HT1080 (cell line): ENCODE measurements at regions not wholly inside any gene's neighbourhood (a gene's known extent, or its start where the extent isn't known, plus 50 kb on each side); places are given as distances from the start of the nearest gene placed in this dataset.
"Not testable (repeated sequence)": the region's sequence is repeated elsewhere in the genome, so short reads cannot be mapped to it uniquely, and the experiment has no call there.

Source experiments
- DNase-seq: peaks from one replicate; pipeline ENCODE4 v3.0.0-alpha.2; 2015; ENCODE audit warnings: low read depth

DNA sequence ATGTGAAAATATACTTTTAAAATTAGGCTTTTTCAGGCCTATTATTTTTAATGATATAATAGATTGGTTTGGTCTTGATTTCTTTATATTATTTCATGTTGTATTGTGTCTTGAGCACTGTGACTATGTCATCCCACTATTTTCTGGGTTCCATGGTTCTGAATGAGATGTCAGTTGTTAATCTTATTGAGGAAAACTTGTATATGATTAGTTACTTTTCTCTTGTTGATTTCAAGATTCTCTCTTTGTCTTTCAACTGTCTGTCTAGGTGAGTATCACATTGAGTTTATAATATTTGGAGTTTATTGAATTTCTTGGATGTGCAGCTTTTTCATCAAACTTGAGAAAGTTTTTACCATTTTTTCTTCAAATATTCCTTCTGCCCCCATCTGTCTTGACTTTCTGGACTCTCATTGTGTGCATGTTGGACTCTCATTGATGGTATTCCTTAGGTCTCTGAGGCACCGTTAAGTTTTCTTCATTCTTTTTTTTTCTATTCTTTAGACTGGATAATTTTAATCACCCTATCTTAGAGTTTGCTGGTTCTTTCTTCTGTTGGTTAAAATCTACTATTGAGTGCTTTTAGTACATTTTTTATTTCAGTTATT, 175.8 kb downstream of the TMEM167A start:
- no peak for DNase-seq

DNA sequence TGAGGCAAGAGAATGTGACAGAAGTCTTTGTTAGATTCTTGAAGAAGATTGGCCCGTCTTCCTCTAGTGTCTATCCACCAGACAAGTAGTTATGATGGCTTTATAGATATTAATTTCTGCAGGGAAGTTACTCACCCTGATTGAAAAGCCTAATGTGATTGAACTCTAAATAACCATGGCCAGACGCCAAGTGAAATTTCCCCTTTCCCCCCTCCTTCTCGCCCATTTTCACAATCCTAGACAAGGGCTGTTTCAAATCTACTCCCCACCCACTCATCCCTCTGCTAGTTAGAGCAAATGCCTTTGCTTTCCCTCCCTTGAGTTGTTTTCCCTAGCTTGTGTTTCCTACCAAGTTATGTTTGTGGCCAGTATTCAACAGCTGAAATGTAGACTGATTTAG, 182.5 kb downstream of the TMEM167A start:
- DNase-seq, result no peak

DNA sequence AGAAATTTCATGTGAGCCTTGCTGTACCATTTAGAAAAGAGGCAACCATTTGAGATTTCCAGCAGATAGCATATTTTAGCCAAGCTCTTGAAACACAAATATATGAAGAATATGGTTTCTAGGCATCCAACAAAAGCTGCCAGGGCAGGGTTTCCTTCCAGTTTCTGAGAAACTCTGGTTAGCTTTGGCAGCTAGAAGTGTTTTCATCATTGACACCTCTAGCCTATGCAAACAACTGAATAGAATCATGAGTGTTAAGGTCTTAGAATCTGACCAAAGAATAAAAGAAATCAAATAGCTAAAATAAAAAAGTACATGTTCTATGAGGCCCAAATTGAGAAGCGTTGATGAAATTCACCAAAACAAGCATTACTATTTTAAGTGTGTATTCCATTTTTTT, 188.1 kb downstream of the TMEM167A start:
- DNase-seq, result no peak

DNA sequence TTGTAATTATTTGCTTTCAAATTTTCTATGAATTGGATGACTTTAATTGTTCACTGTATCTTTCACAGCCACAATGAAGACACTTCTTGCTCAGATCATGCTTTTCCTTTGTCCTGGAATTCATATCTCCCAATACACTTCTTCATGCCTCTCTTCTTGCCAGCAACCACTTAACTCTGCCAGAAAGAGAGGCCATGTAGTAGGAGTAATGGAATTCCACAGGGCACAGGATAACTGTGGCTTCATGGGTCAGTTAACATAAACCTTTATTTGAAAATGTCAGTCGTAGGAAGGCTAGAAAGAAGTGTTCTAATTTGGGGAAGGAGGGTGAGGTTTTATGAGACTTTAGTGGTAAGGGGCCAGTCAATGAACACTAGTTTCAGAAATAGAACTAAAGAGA, 190.3 kb downstream of the TMEM167A start:
- DNase-seq, result no peak

DNA sequence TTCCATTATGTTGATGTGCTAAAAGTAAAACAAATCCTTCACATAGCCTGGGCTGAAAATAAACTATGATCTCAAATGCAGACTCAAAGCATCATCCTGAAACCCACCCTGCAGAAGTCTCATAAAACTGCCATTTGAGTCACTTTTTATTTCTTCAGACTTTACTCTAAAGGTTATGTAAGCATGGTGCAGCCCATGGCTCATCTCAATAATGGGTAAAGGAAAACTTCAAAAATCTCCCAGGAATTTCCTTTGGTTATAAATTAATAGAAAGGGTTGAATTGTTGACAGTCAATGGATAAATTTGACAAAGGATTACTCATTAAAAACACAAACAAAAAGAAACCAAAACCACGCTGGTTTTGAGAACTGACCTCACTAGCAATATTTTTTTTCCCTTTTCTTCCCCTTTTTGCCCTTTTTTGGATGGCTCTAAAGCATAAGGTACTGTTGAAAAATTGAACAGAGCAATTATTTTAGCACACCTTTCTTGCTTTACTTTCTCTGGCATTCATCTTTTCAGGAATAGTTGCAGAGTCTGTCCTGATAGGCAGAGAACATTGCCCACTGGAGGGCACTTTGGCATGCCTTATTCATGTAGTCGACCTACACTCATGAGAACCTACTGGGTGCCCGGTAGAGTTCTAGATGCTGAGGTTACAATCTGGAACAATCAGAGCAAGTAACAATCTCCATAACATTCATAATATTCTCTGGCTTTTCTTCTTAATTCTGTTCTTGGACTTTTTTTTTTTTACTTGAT, 191.4 kb downstream of the TMEM167A start:
- peak; percentile 18 for DNase-seq

DNA sequence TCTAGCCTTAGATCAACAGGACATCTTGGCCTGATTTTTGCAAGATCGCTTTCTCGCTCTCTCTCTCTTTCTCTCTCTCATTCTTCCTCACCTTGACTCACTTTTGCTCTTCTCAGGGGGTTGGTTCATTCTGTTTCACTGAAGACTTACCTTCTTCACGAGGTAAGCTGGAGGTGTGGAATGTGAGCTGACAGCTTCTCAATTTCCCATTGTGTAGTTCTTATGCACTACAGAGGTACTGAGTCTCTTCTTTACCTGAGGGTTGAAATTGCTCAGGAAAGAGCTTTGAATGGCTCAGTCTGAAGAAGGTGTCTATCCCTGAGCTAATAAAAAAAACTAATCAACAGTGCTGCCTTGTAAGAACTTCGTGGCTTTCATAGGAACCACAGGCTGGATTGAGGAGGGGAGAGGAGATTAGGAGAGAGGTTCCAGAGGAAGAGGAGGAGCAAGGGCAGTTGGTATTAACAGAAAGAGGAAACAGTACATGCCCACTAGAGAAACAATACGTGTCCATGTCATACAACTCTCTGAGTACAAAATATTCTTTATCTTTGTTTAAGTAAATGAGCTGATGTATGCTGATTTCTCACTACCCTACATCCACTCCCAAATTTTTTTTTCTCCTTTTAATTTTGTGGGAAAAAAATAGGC, 192.2 kb downstream of the TMEM167A start:
- DNase-seq, result no peak

DNA sequence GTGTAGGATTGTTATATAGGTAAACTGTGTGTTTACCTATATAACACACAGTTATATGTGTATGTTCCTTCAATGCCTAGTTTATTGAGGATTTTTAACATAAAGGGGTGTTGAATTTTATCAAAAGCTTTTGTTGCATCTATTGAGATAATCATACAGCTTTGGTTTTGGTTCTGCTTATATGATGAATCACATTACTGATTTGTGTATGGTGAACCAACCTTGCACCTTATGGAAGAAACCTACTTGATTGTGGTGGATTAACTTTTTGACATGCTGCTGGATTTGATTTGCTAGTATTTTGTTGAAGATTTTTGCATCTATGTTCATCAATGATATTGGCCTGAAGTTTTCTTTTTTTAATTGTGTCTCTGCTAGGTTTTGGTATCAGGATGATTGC, 194.9 kb downstream of the TMEM167A start:
- DNase-seq, result no peak

DNA sequence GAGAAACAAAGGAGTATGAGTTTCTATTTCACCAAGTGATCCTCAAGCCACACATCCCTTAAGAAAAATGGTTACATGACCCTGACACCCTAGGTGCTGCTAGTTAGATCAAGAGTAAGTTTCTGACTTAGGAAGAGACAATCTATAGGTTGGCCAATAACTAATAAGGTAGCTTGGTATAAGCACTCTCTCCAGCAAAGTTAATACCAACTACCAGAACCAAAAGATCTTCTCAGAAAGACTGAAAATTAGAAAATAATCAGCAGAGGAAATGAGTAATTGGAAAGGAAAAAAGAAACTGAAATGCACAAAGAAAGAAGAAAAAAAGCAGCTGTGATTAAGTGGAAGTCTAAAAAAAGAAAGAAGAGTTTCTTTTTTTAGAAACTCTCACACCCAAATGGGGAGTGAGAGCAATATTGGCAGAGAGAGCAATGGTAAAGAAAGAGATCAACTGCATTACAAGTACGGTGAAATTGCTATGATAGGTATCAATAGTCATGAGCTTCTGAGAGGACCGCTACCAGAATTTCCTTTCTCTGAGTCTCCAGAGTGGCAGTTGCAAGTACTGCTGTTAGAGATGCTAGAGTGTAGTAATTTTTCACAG, 195.5 kb downstream of the TMEM167A start:
- no peak for DNase-seq

DNA sequence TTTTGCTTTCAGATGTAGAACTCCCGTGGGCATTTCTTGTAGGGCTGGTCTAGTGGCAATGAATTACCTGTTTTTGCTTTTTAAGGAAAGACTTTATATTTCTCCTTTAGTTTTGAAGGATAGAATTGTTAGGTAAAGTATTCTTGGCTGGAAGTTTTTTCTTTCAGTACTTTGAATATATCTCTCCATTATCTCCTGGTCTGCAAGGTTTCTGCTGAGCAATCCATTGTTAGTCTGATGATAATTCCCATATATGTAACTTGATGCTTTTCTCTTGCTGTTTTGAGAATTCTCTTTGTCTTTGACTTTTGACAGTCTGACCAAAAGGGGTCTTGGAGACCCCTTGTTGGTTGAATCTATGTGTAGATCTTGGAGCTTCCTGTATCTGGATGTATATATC, 198.1 kb downstream of the TMEM167A start:
- no peak for DNase-seq

DNA sequence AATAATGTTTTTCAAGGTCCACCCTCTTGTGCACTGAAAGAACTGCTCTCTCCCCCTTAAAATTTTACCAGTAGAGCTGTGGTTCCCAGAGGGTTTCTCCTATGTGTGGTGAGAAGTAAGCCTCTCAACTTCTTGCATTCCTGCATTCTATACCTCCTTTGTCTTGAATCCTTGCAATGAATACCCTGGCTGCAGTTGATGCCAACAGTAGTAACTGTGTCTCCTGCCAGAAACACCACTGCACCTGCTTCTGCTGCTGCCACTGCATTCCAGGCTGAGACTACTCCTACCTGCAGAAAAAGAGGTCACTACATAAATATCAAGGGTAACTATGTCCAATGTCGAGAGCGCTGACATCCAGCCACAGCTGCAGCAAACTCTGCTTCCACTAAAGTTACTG, 203.7 kb downstream of the TMEM167A start:
- DNase-seq, result no peak

DNA sequence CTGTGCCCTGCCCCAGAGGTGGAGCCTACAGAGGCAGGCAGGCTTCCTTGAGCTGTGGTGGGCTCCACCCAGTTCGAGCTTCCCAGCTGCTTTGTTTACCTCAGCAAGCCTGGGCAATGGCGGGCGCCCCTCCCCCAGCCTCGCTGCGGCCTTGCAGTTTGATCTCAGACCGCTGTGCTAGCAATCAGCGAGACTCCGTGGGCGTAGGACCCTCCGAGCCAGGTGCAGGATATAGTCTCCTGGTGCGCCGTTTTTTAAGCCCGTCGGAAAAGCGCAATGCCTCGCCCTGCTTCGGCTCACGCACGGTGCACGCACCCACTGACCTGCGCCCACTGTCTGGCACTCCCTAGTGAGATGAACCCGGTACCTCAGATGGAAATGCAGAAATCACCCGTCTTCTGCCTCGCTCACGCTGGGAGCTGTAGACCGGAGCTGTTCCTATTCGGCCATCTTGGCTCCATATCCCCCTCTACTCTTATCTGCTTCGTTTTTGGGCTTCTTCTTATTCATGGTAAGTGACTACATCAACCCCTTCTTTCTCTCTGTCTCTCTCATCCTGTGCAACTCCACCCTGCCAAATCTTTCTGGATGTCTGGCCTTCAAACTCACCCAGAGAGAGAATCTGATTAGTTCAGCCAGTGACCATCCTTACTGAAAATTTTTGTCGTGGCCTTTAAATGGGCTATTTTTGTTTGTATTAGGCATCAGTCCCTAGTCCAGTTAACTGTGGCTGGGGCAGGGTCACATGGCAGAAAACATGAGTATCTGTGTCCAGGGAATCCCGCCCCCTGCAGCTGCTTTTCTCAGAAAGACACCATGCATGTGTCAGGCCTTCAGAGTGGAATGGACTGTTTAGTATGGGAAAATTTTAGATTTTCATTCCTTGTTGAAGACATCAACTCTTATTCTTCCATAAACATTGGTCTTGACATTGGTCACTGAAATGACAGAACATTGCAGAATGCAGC, 204.6 kb downstream of the TMEM167A start:
- not testable (repeated sequence) for DNase-seq

DNA sequence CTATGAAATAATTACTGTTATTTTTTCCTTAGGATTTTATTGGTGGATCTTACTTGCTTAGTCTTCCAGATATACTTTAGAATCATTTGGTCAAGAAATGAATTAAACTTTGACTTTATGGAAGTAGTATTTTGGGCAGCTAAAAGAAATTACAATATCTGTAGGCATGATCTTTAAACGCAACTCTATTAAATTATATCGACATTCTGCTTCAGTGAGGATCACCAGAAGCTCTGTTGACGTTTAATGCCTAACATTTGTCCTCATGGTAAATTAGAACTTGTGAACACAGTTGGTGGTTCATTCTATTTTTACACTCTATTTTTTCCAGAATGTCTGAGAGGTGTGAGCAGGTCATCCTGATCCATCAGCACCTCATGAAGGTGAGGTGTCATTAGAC, 211.6 kb downstream of the TMEM167A start:
- no peak for DNase-seq

DNA sequence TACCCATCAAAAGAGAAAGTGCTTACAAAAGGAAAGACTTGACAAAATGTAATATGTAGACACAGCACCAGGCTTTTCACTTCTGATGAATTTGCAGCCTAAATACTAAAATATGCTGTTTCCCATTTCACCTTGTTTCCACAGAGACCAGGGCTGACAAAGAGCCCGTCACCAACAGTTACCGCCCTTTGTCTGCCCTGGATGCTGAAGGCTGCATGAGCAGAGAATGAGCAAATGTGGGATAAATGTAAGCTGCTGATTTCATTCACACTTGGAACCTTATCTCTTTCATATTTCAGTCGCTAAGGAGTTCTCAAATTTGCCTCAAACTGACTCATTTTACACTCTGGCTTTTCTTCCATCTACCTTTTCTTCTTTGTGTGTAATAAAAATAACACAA, 213.9 kb downstream of the TMEM167A start:
- DNase-seq, result no peak

DNA sequence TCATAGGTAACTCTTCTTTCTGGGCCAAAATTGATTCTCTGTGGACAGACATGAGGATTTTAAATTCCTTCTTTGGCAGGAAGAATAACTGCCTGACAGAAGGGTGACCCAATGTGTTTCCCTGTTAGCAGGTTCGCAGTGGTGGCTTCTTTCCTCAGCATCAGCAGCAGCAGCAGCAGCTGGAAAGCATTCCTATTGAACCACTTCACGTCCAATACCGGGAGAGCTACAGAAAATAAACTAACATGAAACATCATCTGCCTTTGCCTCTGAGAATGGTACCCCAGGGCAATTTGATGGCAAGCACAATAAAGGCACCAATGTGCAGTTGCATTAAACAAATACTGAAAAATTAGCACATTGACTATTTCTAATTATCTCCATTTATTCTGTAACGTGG, 214.5 kb downstream of the TMEM167A start:
- no peak for DNase-seq

DNA sequence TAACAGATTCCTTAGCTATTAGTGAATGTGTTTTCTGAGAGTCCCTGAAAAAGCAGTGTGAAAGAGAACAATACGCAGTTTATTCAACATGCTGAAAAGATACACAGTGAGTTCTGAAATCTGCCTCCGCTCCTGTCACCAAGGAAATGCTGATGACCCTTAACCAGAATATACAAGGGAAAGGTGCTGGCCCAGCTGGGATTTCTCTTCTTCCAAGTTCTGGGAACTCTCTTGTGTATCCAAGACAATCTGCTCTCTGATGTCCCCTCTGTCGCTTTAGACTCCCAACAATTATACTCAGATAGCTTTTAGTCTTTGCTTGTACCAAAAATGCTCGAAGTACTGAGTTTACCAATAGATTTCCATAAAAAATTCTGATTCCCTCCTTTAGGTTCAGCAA, 214.9 kb downstream of the TMEM167A start:
- DNase-seq, result no peak

DNA sequence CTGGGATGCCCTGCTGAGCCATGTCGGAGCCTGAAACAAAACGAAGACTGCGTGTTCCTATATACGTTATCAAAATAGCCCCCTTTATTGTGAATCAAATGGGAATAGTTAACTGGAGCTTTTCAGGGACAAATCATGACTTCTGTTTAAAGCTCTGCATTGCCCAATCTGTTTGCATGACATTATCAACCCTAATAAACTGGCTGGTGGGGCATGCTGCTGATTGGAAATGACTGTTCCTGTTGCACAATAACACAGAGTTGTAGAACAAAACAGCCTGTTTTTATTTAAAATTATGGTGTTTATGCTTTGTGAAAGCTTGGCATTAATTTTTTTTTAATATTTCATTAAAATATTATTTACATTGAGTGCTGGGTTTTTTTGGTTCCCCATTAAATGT, 215.5 kb downstream of the TMEM167A start:
- no peak for DNase-seq

DNA sequence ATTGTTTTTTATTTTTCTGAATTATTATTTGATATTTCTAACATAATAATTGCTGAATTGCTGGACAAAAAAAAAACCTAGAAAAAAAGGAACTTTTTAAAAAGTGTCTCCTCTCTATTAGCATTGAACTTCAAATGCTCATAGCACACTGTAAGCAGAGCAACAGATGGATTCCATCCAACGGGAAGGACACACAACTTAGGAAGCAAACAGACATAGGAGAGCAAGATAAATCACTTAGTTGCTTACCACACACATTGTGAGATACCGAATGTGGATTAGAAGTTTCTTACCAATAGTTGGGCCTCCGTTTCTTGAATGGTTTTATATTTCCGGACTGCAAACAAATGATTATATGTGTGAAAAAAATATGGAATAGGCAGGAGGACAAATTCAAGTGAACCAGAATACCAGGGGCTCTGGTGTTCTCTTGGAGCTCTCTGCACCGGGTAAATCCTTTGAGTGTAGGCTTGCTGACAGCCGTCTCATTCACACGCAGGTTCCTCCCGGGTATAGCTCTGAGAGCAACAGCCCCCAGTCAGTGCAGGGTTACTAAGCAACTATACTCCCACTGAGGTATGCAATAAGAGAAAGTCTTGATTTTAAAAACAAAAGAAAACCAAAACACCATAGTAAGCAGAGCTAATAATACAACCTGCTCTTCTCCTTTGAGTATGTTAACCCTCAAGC, 217.6 kb downstream of the TMEM167A start:
- no peak for DNase-seq

DNA sequence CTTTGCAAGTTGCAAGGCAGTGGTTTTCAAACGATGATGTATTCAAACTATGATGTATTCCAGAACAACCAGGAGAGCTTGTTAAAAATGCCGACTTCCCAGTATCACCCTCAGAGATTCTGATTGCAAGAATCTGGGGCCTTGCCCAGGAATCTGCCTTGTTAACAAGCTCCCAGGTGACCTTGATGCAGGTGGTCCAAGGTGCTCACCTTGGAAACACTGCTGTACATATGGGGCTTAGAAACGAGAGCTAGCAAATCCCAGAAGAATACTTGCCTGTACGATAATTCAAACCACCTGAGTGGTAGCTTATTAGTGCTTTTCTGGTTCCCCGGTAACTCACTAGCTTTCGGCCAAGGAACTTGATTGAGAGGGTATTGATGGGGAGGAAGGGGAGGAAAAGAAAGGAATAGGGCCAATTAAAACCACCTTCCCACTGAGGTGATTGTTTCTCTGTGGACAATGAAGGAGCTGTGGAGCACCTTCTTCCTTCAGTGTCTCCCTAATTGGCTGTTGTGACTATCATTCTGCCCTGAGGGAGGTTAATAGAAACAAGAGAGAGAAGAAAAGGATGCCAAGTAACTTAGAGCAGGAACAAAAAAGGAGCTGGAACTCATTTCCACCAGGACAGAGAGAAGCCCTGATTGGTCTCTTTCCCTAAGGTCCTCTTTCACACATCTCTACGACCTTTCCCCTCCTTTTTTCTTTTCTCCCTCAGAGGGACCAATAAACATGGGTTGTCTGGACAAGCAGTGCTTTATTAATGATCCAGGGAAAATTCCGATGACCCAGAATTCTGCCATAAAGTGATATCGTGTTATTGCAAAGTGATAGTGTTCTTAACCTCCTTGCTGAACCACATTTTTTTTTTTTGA, 218.8 kb downstream of the TMEM167A start:
- no peak for DNase-seq

DNA sequence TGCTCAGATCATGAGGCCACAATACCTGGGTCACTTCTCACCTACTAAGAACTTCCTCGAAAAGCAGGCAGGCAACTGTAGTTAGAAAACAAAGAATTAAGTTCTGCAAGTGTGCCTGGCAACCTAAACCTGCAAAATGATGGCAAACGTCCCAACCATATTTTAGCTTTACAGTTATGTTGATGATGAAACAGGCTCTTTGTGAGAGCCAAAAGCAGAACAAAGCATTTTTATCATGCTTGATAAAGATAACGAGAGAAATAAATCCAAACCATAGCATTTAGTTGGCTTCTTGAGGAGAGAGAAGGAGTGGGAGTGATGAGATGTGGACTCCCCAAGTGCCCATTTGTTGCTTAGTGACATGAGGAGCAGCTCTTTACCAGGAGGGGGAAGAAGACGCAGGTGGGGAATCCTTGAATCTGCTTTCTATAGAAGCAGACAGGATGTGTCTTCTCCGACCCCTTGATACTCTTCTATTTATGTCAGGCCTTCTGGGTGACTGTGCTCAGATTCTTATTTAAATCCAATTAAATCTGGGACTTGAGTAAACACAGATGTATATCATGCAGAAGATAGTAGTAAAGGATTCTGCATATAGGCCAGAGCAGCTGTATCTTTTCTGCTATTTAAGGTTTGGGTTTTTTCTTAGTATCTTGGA, 221.2 kb downstream of the TMEM167A start:
- no peak for DNase-seq
